Immature natural killer cell (primary cell): ENCODE measurements at regions not wholly inside any gene's neighbourhood (a gene's known extent, or its start where the extent isn't known, plus 50 kb on each side); places are given as distances from the start of the nearest gene placed in this dataset.
A peak's percentile ranks its signal among the peaks of the same experiment; 100 is the strongest.
"Not testable (repeated sequence)": the region's sequence is repeated elsewhere in the genome, so short reads cannot be mapped to it uniquely, and the experiment has no call there.

Experiments used
- DNase-seq, 3 donors: peaks; one replicate each; pipeline ENCODE4 v3.0.0; 2022; ENCODE audit warnings: mixed read lengths in 1 of 3
- H3K27ac Mint-ChIP-seq, 6 donors: one replicate each; pipeline ENCODE4 v1.8.0; 2020; ENCODE audit warnings: mixed read lengths in 6 of 6, mild to moderate bottlenecking in 5 of 6, inconsistent platforms in 4 of 6, moderate library complexity in 3 of 6
- H3K27me3 Mint-ChIP-seq, 3 donors: one replicate each; pipeline ENCODE4 v1.8.0; 2020 to 2021; ENCODE audit warnings: low read depth in 3 of 3, mild to moderate bottlenecking in 3 of 3, mixed read lengths in 3 of 3, moderate library complexity in 3 of 3, inconsistent platforms in 1 of 3
- H3K36me3 Mint-ChIP-seq, 3 donors: one replicate each; pipeline ENCODE4 v1.8.0; 2020; ENCODE audit warnings: mixed read lengths in 3 of 3, inconsistent platforms in 2 of 3, mild to moderate bottlenecking in 2 of 3
- H3K4me1 Mint-ChIP-seq, 2 donors: one replicate each; pipeline ENCODE4 v1.8.0; 2020; ENCODE audit warnings: inconsistent platforms in 2 of 2, mild to moderate bottlenecking in 2 of 2, mixed read lengths in 2 of 2, moderate library complexity in 1 of 2
- H3K4me3 Mint-ChIP-seq, 5 donors: one replicate each; pipeline ENCODE4 v1.8.0; 2020; ENCODE audit warnings: mild to moderate bottlenecking in 5 of 5, mixed read lengths in 5 of 5, inconsistent platforms in 3 of 5, moderate library complexity in 3 of 5
- H3K9me3 Mint-ChIP-seq, 6 donors: one replicate each; pipeline ENCODE4 v1.8.0; 2020; ENCODE audit warnings: mild to moderate bottlenecking in 6 of 6, mixed read lengths in 6 of 6, inconsistent platforms in 4 of 6, moderate library complexity in 3 of 6

- no peak for DNase-seq
- H3K27ac Mint-ChIP-seq: no peak overlapping the region
- peaks cover 2 to 33% (median 8%) of the 10 kb centered on the region in 6 donors for H3K9me3 Mint-ChIP-seq
- no peak overlapping the region for H3K4me3 Mint-ChIP-seq
- no peaks in the 10 kb centered on the region for H3K27me3 Mint-ChIP-seq
- no peaks in the 10 kb centered on the region for H3K36me3 Mint-ChIP-seq
- H3K4me1 Mint-ChIP-seq: no peaks in the 10 kb centered on the region
Observed at GRCh38 chr7:80040335-80040734, 94.3 kb upstream of the GNAI1 start.

GRCh38 chr7:80039251-80039884 lies 95.3 kb upstream of the GNAI1 start:
- no peaks in the 10 kb centered on the region for H3K4me1 Mint-ChIP-seq
- no peaks in the 10 kb centered on the region for H3K27me3 Mint-ChIP-seq
- H3K4me3 Mint-ChIP-seq: no peak overlapping the region
- H3K36me3 Mint-ChIP-seq: no peaks in the 10 kb centered on the region
- no peak for DNase-seq
- H3K9me3 Mint-ChIP-seq: peaks cover 2 to 27% (median 8%) of the 10 kb centered on the region in 6 donors
- H3K27ac Mint-ChIP-seq: no peak overlapping the region

GRCh38 chr7:80037689-80038088 lies 96.9 kb upstream of the GNAI1 start:
- no peak overlapping the region for H3K4me3 Mint-ChIP-seq
- H3K9me3 Mint-ChIP-seq: peaks cover 0 to 25% (median 5%) of the 10 kb centered on the region in 6 donors
- no peak overlapping the region for H3K27ac Mint-ChIP-seq
- H3K4me1 Mint-ChIP-seq: no peaks in the 10 kb centered on the region
- no peaks in the 10 kb centered on the region for H3K36me3 Mint-ChIP-seq
- no peak for DNase-seq
- H3K27me3 Mint-ChIP-seq: no peaks in the 10 kb centered on the region

- no peak for DNase-seq
- H3K4me3 Mint-ChIP-seq: no peak overlapping the region
- H3K27ac Mint-ChIP-seq: no peak overlapping the region
- no peaks in the 10 kb centered on the region for H3K4me1 Mint-ChIP-seq
- H3K36me3 Mint-ChIP-seq: no peaks in the 10 kb centered on the region
- H3K9me3 Mint-ChIP-seq: peaks cover 0 to 32% (median 8%) of the 10 kb centered on the region in 6 donors
- no peaks in the 10 kb centered on the region for H3K27me3 Mint-ChIP-seq
Observed at GRCh38 chr7:80036107-80036506, 98.5 kb upstream of the GNAI1 start.

DNA sequence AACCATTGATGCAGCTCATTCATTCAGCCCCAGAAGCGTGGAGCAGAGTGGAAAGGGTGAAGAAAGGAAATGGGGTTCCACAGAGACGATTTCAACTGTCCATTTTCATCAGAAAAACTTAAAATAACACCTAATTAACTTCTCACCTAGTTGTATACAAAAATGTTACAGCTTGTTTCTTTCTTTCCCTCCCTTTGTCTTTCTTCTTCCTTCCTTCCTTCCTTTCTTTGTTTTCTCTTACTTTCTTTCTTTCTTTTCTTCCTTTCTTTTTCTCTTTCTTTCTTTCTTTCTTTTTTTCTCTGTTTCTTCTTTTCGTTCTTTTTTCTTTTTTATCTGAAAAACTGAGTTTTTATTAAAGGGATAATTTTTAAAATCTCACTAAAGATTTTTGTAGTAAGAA lies 105.9 kb upstream of the GNAI1 start:
- H3K27me3 Mint-ChIP-seq: peaks cover 0 to 2% (median 2%) of the 10 kb centered on the region in 3 donors
- no peaks in the 10 kb centered on the region for H3K36me3 Mint-ChIP-seq
- no peaks in the 10 kb centered on the region for H3K4me1 Mint-ChIP-seq
- H3K9me3 Mint-ChIP-seq: peaks cover 6 to 28% (median 8%) of the 10 kb centered on the region in 6 donors
- no peak overlapping the region for H3K4me3 Mint-ChIP-seq
- DNase-seq: no peak
- no peak overlapping the region for H3K27ac Mint-ChIP-seq

GRCh38 chr7:80027611-80028173 lies 106.9 kb upstream of the GNAI1 start:
- Mint-ChIP-seq H3K27ac (no peak overlapping the region), H3K9me3 (peaks cover 9 to 28% (median 14%) of the 10 kb centered on the region in 6 donors), H3K36me3 (no peaks in the 10 kb centered on the region), H3K4me3 (no peak overlapping the region), H3K27me3 (peaks cover 0 to 4% (median 2%) of the 10 kb centered on the region in 3 donors), H3K4me1 (no peaks in the 10 kb centered on the region)
- DNase-seq: no peak

- H3K4me3 Mint-ChIP-seq: no peak overlapping the region
- no peaks in the 10 kb centered on the region for H3K36me3 Mint-ChIP-seq
- no peaks in the 10 kb centered on the region for H3K4me1 Mint-ChIP-seq
- peaks cover 9 to 25% (median 13%) of the 10 kb centered on the region in 6 donors for H3K9me3 Mint-ChIP-seq
- no peak for DNase-seq
- H3K27ac Mint-ChIP-seq: no peak overlapping the region
- peaks cover 0 to 4% (median 2%) of the 10 kb centered on the region in 3 donors for H3K27me3 Mint-ChIP-seq
Observed at GRCh38 chr7:80026766-80027165, 107.9 kb upstream of the GNAI1 start.

GRCh38 chr7:80020277-80020676 lies 114.4 kb upstream of the GNAI1 start:
- H3K36me3 Mint-ChIP-seq, H3K4me3 Mint-ChIP-seq, H3K27me3 Mint-ChIP-seq, DNase-seq, H3K4me1 Mint-ChIP-seq, H3K27ac Mint-ChIP-seq: not testable (repeated sequence)
- peaks cover 7 to 21% (median 10%) of the 10 kb centered on the region in 6 donors for H3K9me3 Mint-ChIP-seq

GRCh38 chr7:80019809-80020207 lies 114.8 kb upstream of the GNAI1 start:
- not testable (repeated sequence) for H3K27ac Mint-ChIP-seq

DNA sequence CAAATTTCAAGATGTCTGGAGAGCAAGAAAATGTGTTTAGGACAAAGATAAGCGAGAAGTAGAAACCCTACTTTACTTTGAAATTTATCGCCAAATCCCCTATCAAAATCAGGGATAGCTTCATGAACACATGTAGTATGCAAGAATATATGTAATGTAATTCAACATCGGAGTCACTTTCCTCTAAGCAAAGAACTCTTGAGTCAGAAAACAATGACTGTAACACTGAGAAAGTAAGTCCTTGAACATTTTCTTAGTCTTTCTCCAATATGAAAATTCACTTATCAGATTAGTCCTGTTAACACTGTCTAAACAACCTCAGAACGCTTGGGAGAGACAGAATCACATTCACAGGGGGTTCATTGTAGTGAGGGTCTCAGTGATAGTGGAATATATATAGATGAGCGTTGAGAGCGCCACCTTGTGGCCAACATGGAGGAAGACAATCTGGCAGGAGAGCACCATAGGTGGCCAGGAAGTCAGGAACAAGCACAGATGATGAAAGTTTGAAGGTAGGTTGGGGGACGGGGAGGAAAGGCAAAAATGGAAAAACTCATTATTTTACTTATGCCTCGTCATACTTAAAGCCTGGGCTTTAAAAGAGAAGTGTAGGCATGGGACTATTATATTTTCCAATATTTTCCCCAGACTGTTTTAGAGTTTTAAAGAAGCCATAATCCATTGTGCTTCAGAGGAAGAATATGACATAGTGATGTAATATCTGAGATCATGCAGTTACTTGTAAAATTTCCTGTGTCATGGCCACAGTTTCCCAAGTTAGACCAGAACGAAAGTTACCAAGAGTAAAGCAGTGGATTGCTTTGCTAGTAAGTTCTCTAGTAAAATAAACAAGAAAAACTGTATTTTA lies 115.5 kb upstream of the GNAI1 start:
- peaks cover 2 to 3% (median 2%) of the 10 kb centered on the region in 3 donors for H3K27me3 Mint-ChIP-seq
- no peak overlapping the region for H3K4me3 Mint-ChIP-seq
- peaks cover 7 to 24% (median 10%) of the 10 kb centered on the region in 6 donors for H3K9me3 Mint-ChIP-seq
- no peaks in the 10 kb centered on the region for H3K4me1 Mint-ChIP-seq
- peak in 1 of 3 donors; percentile 4 for DNase-seq
- H3K36me3 Mint-ChIP-seq: no peaks in the 10 kb centered on the region
- no peak overlapping the region for H3K27ac Mint-ChIP-seq

More at GRCh38 chr7:80019809-80020207, 114.8 kb upstream of the GNAI1 start:
- DNase-seq, H3K36me3 Mint-ChIP-seq, H3K27me3 Mint-ChIP-seq, H3K4me1 Mint-ChIP-seq, H3K4me3 Mint-ChIP-seq: not testable (repeated sequence)
- peaks cover 7 to 21% (median 10%) of the 10 kb centered on the region in 6 donors for H3K9me3 Mint-ChIP-seq

DNA sequence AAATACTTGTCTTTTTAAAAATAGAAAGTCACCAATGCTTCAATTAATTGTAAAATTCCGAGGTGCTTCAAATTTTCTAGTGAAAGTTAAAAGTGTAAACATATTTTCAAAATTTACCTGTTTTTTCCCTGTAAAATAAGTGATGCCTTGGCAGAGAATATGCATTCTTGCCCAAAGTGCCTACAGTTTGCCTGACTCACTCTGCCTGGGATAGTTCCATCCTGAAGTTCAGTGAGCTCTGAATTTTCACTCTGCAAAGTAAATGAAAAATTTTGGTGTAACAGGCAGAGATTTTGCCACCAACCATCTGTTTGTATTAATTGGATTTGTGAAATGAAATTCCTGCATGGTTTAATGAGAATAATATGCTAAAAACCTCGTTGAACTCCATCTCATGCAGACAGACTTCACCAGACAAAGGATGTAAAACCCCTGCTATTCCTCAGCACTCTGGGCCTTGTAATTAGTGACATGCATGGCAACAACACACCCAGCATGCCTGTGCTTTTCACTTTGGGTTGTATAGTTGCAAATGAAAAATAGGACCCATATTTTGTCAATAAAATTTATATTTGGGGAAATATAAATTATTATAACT lies 117.4 kb upstream of the GNAI1 start:
- H3K9me3 Mint-ChIP-seq: peaks cover 0 to 24% (median 8%) of the 10 kb centered on the region in 6 donors
- H3K36me3 Mint-ChIP-seq: no peaks in the 10 kb centered on the region
- H3K4me3 Mint-ChIP-seq: no peak overlapping the region
- no peak overlapping the region for H3K27ac Mint-ChIP-seq
- peaks cover 0 to 2% (median 2%) of the 10 kb centered on the region in 3 donors for H3K27me3 Mint-ChIP-seq
- no peak for DNase-seq
- no peaks in the 10 kb centered on the region for H3K4me1 Mint-ChIP-seq

DNA sequence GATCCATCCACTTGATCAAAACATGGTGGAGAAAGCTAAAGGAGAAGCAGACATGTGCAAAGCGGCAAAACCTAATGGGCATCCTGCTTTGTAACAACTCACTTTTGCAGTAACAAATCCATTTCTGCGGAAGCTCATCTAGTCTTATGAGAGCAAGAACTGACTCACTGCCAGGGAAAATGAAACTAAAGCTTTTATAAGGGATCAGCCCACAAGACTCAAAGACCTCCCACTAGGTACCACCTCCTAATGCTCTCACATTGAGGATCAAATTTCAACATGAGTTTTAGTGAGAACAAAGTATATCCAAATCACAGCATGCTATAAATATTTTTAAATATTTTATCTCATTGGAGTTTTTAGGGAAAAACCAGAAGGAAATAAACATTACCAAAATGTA lies 120.1 kb upstream of the GNAI1 start:
- Mint-ChIP-seq H3K27me3 (no peaks in the 10 kb centered on the region), H3K27ac (no peak overlapping the region), H3K4me3 (no peak overlapping the region), H3K9me3 (peaks cover 2 to 38% (median 10%) of the 10 kb centered on the region in 6 donors), H3K36me3 (no peaks in the 10 kb centered on the region), H3K4me1 (no peaks in the 10 kb centered on the region)
- no peak for DNase-seq

DNA sequence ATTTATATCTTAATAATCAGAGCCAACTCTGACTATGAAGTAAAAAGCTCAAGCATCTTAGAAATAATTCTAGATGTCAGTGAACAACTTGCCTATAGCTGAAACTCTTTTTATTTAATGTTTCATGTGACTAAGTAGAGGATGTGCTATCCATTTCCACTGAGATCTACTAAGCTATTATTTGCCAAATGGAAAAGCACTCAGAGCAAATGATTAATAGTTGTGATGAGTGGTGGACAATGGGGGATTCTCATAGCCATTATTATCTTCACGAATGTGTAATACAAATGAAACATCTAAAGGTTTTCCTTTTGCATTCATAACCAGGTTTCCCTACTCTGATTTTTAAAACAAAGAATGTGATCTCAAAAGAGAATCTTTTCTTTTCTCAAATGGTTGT lies 126.6 kb upstream of the GNAI1 start:
- H3K27ac Mint-ChIP-seq: no peak overlapping the region
- no peaks in the 10 kb centered on the region for H3K36me3 Mint-ChIP-seq
- H3K4me3 Mint-ChIP-seq: no peak overlapping the region
- no peaks in the 10 kb centered on the region for H3K4me1 Mint-ChIP-seq
- DNase-seq: no peak
- peaks cover 2 to 25% (median 7%) of the 10 kb centered on the region in 6 donors for H3K9me3 Mint-ChIP-seq
- no peaks in the 10 kb centered on the region for H3K27me3 Mint-ChIP-seq

- H3K36me3 Mint-ChIP-seq: no peaks in the 10 kb centered on the region
- no peak for DNase-seq
- H3K27ac Mint-ChIP-seq: no peak overlapping the region
- H3K27me3 Mint-ChIP-seq: peaks cover 0 to 2% (median 0%) of the 10 kb centered on the region in 3 donors
- peaks cover 0 to 6% (median 3%) of the 10 kb centered on the region in 6 donors for H3K9me3 Mint-ChIP-seq
- no peaks in the 10 kb centered on the region for H3K4me1 Mint-ChIP-seq
- no peak overlapping the region for H3K4me3 Mint-ChIP-seq
Observed at GRCh38 chr7:80002865-80003264, 131.8 kb upstream of the GNAI1 start.
